ENCODE measurements at regions not wholly inside any gene's neighbourhood (a gene's known extent, or its start where the extent isn't known, plus 50 kb on each side); places are given as distances from the start of the nearest gene placed in this dataset.

- no peak for DNase-seq (ENCODE audit: low spot score)
- TF ChIP-seq, protein P1, sequence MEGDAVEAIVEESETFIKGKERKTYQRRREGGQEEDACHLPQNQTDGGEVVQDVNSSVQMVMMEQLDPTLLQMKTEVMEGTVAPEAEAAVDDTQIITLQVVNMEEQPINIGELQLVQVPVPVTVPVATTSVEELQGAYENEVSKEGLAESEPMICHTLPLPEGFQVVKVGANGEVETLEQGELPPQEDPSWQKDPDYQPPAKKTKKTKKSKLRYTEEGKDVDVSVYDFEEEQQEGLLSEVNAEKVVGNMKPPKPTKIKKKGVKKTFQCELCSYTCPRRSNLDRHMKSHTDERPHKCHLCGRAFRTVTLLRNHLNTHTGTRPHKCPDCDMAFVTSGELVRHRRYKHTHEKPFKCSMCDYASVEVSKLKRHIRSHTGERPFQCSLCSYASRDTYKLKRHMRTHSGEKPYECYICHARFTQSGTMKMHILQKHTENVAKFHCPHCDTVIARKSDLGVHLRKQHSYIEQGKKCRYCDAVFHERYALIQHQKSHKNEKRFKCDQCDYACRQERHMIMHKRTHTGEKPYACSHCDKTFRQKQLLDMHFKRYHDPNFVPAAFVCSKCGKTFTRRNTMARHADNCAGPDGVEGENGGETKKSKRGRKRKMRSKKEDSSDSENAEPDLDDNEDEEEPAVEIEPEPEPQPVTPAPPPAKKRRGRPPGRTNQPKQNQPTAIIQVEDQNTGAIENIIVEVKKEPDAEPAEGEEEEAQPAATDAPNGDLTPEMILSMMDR (IDR thresholded peaks at IDR 0.05; ENCODE audit: extremely low read depth, missing control alignments): no peak
These were observed 112.2 kb upstream of the FBXO11 start for GRCh38 chr2:48018480-48018879.

DNA sequence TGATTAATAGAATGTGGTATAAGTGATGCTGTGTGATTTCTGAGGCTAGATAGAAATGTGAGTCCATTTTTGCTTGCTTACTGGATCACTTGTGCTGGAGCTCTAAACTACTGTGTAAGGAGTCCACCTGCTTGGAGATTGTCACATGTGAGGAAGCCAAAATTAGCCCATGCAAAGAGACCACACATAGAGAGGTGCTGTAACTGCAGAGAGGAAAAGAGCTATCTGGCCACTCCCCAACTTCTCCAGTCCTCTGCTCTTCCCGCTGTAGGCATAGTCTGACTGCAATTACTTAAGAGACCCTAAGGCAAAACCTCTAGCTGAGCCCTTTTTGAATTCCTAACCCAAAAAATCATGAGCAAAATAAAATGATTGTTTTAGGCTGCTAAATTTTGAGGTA lies 120.6 kb upstream of the FBXO11 start:
- DNase-seq (ENCODE audit: low spot score): no peak
- TF ChIP-seq, protein P1 (IDR thresholded peaks at IDR 0.05; ENCODE audit: extremely low read depth, missing control alignments): no peak

DNA sequence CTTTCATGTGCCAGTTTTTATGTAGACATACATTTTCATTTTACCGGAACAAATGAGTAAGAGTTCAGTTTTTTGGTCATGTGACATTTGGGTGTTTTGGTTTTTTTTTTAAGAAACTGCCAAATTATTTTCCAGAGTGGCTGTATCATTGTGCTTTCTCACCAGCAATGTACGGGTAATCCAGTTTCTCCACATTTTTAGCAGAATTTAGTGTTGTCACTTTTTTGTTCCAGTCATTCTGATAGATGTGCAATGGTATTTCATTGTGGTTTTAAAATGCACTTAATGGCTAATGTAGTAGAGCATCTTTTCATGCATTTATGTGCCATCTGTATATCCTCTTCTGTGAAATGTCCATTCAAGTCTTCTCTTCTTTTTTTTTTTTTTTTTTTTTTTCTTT lies 126.5 kb upstream of the FBXO11 start:
- DNase-seq (ENCODE audit: low spot score): no peak
- TF ChIP-seq, protein P1 (IDR thresholded peaks at IDR 0.05; ENCODE audit: extremely low read depth, missing control alignments): no peak

DNA sequence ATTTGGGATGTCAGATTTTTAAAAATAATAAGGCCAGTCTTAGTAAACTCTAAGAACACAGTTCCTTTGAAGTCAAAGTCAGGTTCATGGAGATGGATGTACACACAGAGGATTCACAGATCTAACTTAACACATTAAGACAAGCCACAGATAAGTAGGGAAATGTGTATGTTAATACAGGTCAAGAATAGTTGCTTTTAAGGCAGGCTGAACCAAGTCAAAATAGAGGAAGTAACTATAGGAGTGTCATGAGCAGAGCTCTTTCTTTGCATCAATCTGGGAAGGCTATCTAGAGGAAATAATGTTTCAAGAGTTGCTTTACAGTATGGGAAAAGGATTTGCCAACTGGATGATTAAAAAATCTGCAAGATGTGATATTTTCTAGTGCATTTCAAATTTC lies 128.0 kb upstream of the FBXO11 start:
- TF ChIP-seq, protein P1 (IDR thresholded peaks at IDR 0.05; ENCODE audit: extremely low read depth, missing control alignments): no peak
- DNase-seq (ENCODE audit: low spot score): no peak

- TF ChIP-seq, protein P1 (IDR thresholded peaks at IDR 0.05; ENCODE audit: extremely low read depth, missing control alignments): no peak
- DNase-seq (ENCODE audit: low spot score): no peak
These were observed 130.0 kb upstream of the FBXO11 start for GRCh38 chr2:48036312-48036711.

GRCh38 chr2:48039209-48039990 lies 133.1 kb upstream of the FBXO11 start:
- TF ChIP-seq, protein P1 (IDR thresholded peaks at IDR 0.05; ENCODE audit: extremely low read depth, missing control alignments): no peak
- DNase-seq (ENCODE audit: low spot score): no peak

DNA sequence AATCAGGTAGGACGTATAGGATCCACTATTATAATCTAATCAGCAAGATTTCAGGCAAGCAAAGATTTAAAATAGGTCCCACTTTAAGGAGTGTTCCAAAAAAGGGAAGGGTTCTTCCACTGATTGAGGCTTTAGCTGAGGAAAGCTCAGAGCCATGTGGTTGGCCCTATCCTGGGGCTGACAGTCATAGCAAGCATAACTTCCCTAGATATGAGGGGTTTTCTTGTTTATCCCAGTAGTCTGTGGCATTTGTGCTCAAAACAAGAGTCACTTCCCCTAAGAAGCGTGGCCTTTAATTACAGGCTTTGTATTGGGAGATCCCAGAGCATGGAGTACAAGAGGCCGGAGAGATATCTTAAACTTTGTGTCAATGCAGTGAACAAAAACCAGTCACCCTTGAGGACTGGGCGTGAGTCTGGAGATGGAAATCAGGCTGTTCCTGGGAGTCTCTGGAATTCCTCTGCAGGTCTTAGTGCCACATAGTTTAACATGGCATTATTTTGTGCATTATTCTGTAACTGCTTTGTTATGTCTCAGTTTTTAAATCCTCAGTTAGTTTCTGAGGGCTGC lies 136.9 kb upstream of the FBXO11 start:
- TF ChIP-seq, protein P1 (IDR thresholded peaks at IDR 0.05; ENCODE audit: extremely low read depth, missing control alignments): no peak
- DNase-seq (ENCODE audit: low spot score): no peak
